Naive thymus-derived CD8-positive, alpha-beta T cell (primary cell): ENCODE measurements at regions not wholly inside any gene's neighbourhood (a gene's known extent, or its start where the extent isn't known, plus 50 kb on each side); places are given as distances from the start of the nearest gene placed in this dataset.
A peak's percentile ranks its signal among the peaks of the same experiment; 100 is the strongest.
"Not testable (repeated sequence)": the region's sequence is repeated elsewhere in the genome, so short reads cannot be mapped to it uniquely, and the experiment has no call there.

ENCODE experiments used
- ATAC-seq, 2 donors: fragments of 150-1000 bp; cut with Tn5 transposase in 1 of 2; sonication (Bioruptor Pico), chemical (Tn5 transposase) in 1 of 2; 1 replicate in 1 of 2; 2 replicates in 1 of 2; pipeline ENCODE4 v1.10.0; 2021; ENCODE audit warnings: mild to moderate bottlenecking in 2 of 2, moderate library complexity in 2 of 2
- POLR2A ChIA-PET: fragments of 350-600 bp; sonication (Branson Sonifier 250); formaldehyde crosslinking; loops from one replicate; lab custom pipeline; 2021; ENCODE audit warnings: antibody characterized with exemption; lab: Charles Lee
- DNase-seq, 10 donors: peaks; one replicate each; pipeline versions ENCODE4 v3.0.0 to v3.0.0-alpha.2; 2020 to 2022
- H3K27ac Mint-ChIP-seq, 10 donors: one replicate each; pipeline ENCODE4 v1.8.0; 2020 to 2022; ENCODE audit warnings: mild to moderate bottlenecking in 10 of 10, mixed read lengths in 10 of 10, moderate library complexity in 4 of 10, inconsistent platforms in 1 of 10
- H3K27me3 Mint-ChIP-seq, 5 donors: one replicate each; pipeline ENCODE4 v1.8.0; 2021 to 2022; ENCODE audit warnings: mixed read lengths in 5 of 5
- H3K36me3 Mint-ChIP-seq, 3 donors: one replicate each; pipeline ENCODE4 v1.8.0; 2020 to 2022; ENCODE audit warnings: mixed read lengths in 3 of 3, mild to moderate bottlenecking in 2 of 3, inconsistent platforms in 1 of 3
- H3K4me1 Mint-ChIP-seq, 4 donors: one replicate each; pipeline ENCODE4 v1.8.0; 2021 to 2022; ENCODE audit warnings: mixed read lengths in 4 of 4
- H3K4me3 Mint-ChIP-seq, 10 donors: one replicate each; pipeline ENCODE4 v1.8.0; 2020 to 2022; ENCODE audit warnings: mild to moderate bottlenecking in 10 of 10, mixed read lengths in 10 of 10, moderate library complexity in 6 of 10, inconsistent platforms in 1 of 10
- H3K9me3 Mint-ChIP-seq, 9 donors: one replicate each; pipeline ENCODE4 v1.8.0; 2020 to 2022; ENCODE audit warnings: mixed read lengths in 9 of 9, mild to moderate bottlenecking in 3 of 9, inconsistent platforms in 1 of 9, moderate library complexity in 1 of 9

- Mint-ChIP-seq H3K36me3 (no peaks in the 10 kb centered on the region), H3K4me3 (no peak overlapping the region), H3K27ac (no peak overlapping the region), H3K4me1 (no peaks in the 10 kb centered on the region), H3K9me3 (peaks cover 0 to 4% (median 0%) of the 10 kb centered on the region in 9 donors), H3K27me3 (peaks cover 0 to 8% (median 1%) of the 10 kb centered on the region in 5 donors)
- ATAC-seq (no peak), DNase-seq (no peak)
- POLR2A ChIA-PET: no interaction called here
Measured at GRCh38 chr1:166679369-166679768, 159.9 kb upstream of the POGK start.

DNA sequence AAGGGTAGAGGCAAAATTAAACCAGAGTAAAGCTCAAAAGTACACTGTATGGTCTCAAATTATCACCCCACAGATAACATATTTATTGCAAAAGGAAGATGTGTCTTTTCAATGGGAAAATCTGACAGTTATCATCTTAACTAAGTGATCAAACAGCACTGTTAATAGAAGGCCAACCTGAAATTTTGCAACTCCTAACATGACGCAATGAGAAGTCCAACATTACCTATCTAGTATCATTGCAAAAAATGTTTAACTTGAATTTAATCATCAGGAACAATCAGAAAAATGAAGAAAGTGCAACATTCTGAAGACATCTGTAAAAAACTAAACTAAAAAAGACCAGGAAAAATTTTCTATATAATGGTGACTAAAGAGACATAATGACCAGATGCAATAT lies 156.7 kb upstream of the POGK start:
- H3K4me3 Mint-ChIP-seq: no peak overlapping the region
- peaks cover 0 to 27% (median 14%) of the 10 kb centered on the region in 9 donors for H3K9me3 Mint-ChIP-seq
- no peak for DNase-seq
- H3K36me3 Mint-ChIP-seq: peaks cover 0 to 11% (median 7%) of the 10 kb centered on the region in 3 donors
- no peak for ATAC-seq
- H3K27ac Mint-ChIP-seq: no peak overlapping the region
- H3K4me1 Mint-ChIP-seq: no peaks in the 10 kb centered on the region
- peaks cover 6 to 30% (median 13%) of the 10 kb centered on the region in 5 donors for H3K27me3 Mint-ChIP-seq
- POLR2A ChIA-PET: no interaction called here

GRCh38 chr1:166684669-166685068 lies 154.6 kb upstream of the POGK start:
- ATAC-seq, H3K27ac Mint-ChIP-seq, POLR2A ChIA-PET, DNase-seq, H3K4me1 Mint-ChIP-seq, H3K4me3 Mint-ChIP-seq: not testable (repeated sequence)
- Mint-ChIP-seq H3K36me3 (peaks cover 0 to 16% (median 7%) of the 10 kb centered on the region in 3 donors), H3K9me3 (peaks cover 4 to 31% (median 15%) of the 10 kb centered on the region in 9 donors), H3K27me3 (peaks cover 9 to 32% (median 19%) of the 10 kb centered on the region in 5 donors)

DNA sequence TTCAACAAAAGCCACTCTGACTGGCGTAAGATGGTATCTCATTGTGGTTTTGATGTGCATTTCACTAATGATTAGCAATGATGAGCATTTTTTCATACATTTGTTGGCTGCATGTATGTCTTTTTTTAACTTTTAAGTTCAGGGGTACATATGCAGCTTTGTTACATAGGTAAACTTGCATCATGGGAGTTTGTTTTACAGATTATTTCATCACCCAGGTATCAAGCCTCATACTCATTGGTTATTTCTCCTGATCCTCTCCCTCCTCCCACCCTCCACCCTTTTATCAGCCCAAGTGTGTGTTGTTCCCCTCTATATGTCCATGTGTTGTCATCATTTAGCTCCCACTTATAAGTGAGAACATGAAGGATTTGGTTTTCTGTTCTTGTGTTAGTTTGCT lies 154.1 kb upstream of the POGK start:
- POLR2A ChIA-PET: no interaction called here
- peaks cover 4 to 27% (median 15%) of the 10 kb centered on the region in 9 donors for H3K9me3 Mint-ChIP-seq
- no peak for ATAC-seq

GRCh38 chr1:166685891-166686290 lies 153.4 kb upstream of the POGK start:
- H3K27ac Mint-ChIP-seq, H3K4me1 Mint-ChIP-seq, H3K4me3 Mint-ChIP-seq, ATAC-seq, POLR2A ChIA-PET, DNase-seq: not testable (repeated sequence)
- Mint-ChIP-seq H3K36me3 (peaks cover 0 to 16% (median 7%) of the 10 kb centered on the region in 3 donors), H3K9me3 (peaks cover 4 to 28% (median 15%) of the 10 kb centered on the region in 9 donors), H3K27me3 (peaks cover 12 to 32% (median 19%) of the 10 kb centered on the region in 5 donors)

More for the DNA sequence above, 154.1 kb upstream of the POGK start:
- Mint-ChIP-seq H3K4me1 (no peaks in the 10 kb centered on the region), H3K27ac (no peak overlapping the region), H3K27me3 (peaks cover 10 to 32% (median 19%) of the 10 kb centered on the region in 5 donors), H3K36me3 (peaks cover 0 to 16% (median 7%) of the 10 kb centered on the region in 3 donors), H3K4me3 (no peak overlapping the region)
- DNase-seq: no peak

DNA sequence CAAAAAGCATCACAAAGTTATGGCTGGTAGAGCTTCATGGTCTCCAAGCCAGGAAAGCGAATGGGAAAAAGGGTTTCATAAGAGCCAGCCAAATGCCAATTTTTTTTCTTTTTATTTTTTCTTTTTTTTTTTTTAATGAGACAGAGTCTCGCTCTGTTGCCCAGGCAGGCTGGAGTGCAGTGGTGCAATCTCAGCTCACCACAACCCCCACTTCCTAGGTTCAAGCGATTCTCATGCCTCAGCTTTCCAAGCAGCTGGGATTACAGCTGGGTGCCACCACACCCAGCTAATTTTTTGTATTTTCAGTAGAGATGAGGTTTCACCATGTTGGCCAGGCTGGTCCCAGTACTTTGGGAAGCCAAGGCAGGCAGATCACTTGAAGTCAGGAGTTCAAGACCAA lies 148.7 kb upstream of the POGK start:
- H3K4me1 Mint-ChIP-seq, ATAC-seq, H3K4me3 Mint-ChIP-seq, H3K27ac Mint-ChIP-seq, POLR2A ChIA-PET, DNase-seq: not testable (repeated sequence)
- H3K9me3 Mint-ChIP-seq: peaks cover 0 to 20% (median 12%) of the 10 kb centered on the region in 9 donors
- H3K27me3 Mint-ChIP-seq: peaks cover 30 to 68% (median 36%) of the 10 kb centered on the region in 5 donors
- H3K36me3 Mint-ChIP-seq: peaks cover 3 to 16% (median 7%) of the 10 kb centered on the region in 3 donors

DNA sequence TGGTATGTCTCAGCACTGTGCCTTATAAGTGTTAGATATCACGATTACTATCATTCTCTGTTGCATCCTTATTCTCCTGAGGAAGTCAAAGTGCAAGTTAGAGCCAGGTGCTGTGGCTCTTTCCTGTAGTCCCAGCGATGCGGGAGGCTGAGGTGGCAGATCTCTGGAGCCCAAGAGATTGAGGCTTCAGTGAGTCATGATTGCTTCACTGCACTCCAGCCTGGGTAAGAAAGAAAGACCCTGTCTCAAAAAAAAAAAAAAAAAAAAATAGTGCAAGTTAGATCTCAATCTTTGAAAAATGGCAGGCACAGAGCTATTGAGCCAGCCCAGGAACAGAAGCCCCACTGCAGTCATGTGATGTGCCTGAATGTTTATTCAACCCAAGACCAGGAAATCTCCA lies 147.8 kb upstream of the POGK start:
- no peaks in the 10 kb centered on the region for H3K4me1 Mint-ChIP-seq
- H3K4me3 Mint-ChIP-seq: no peak overlapping the region
- no peak overlapping the region for H3K27ac Mint-ChIP-seq
- H3K9me3 Mint-ChIP-seq: peaks cover 0 to 12% (median 5%) of the 10 kb centered on the region in 9 donors
- DNase-seq: no peak
- ATAC-seq: no peak
- POLR2A ChIA-PET: no interaction called here
- H3K27me3 Mint-ChIP-seq: peaks cover 30 to 66% (median 32%) of the 10 kb centered on the region in 5 donors
- H3K36me3 Mint-ChIP-seq: peaks cover 1 to 8% (median 3%) of the 10 kb centered on the region in 3 donors

DNA sequence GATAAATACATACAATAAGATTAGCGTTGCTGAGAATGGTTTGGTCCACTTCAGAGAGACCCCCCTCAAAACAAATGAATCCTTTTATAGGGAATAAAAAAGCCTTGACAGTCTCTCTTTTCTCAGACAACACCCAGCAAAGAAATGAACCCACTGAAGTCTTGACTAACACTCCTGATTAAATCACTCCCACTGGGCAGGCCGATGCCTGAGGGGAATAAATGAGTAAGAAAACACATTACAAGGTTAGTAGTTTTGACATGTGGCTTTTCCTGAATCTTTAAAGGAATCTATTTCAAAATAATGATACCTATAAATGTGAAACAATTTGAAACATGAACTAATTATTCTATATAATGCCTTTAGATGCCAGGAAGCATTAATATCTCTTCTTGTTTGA lies 146.9 kb upstream of the POGK start:
- Mint-ChIP-seq H3K27ac (no peak overlapping the region), H3K4me3 (no peak overlapping the region), H3K9me3 (peaks cover 0 to 11% (median 4%) of the 10 kb centered on the region in 9 donors), H3K36me3 (peaks cover 0 to 7% (median 3%) of the 10 kb centered on the region in 3 donors), H3K27me3 (peaks cover 29 to 58% (median 31%) of the 10 kb centered on the region in 5 donors), H3K4me1 (no peaks in the 10 kb centered on the region)
- POLR2A ChIA-PET: no interaction called here
- DNase-seq (no peak), ATAC-seq (no peak)

DNA sequence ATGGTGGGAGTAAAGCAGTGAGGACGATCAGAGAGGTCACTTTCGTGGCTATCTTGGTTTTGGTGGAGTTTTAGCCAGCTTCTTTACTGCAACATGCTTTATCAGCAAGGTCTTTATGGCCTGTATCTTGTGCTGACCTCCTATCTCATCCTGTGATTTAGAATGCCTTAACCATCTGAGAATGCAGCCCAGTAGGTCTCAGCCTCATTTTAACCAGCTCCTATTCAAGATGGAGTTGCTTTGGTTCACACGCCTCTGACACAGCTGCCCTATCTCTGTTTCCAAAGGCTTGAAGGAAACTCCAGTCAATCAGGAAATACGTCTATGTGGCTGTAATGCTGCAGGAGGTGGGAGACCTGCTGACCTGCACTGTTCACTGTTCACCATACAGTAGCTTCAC lies 146.1 kb upstream of the POGK start:
- DNase-seq (no peak), ATAC-seq (no peak)
- H3K9me3 Mint-ChIP-seq: peaks cover 0 to 6% (median 0%) of the 10 kb centered on the region in 9 donors
- H3K4me3 Mint-ChIP-seq: no peak overlapping the region
- H3K36me3 Mint-ChIP-seq: peaks cover 0 to 3% (median 0%) of the 10 kb centered on the region in 3 donors
- POLR2A ChIA-PET: no interaction called here
- H3K27me3 Mint-ChIP-seq: peaks cover 24 to 53% (median 27%) of the 10 kb centered on the region in 5 donors
- H3K4me1 Mint-ChIP-seq: no peaks in the 10 kb centered on the region
- peak overlapping the region in 1 of 10 donors; percentile 65 for H3K27ac Mint-ChIP-seq

- POLR2A ChIA-PET: no interaction called here
- Mint-ChIP-seq H3K36me3 (peaks cover 0 to 3% (median 0%) of the 10 kb centered on the region in 3 donors), H3K4me3 (no peak overlapping the region), H3K9me3 (peaks cover 0 to 4% (median 0%) of the 10 kb centered on the region in 9 donors), H3K27ac (no peak overlapping the region), H3K27me3 (peaks cover 24 to 55% (median 25%) of the 10 kb centered on the region in 5 donors), H3K4me1 (no peaks in the 10 kb centered on the region)
- DNase-seq (no peak), ATAC-seq (no peak)
Measured at GRCh38 chr1:166693673-166694297, 145.5 kb upstream of the POGK start.

DNA sequence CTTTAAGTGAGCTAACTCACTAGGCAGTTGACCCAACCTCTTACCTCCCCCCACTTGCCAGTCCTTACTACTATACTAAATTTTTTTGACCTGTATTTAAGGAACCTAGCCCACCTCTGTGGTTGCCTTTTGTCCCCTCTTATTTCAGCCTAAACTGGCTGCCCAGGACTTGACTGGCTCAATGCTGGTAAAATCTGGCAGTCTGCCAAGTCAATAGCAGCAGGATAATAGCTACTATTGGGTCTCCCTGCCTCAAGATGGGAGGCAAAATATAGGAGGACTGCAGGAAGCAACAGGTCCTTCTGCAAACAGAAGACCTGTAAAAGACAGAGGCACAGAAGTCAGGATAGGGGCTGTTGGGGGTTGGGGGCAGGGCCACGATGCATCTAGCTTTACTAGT lies 144.2 kb upstream of the POGK start:
- DNase-seq (no peak), ATAC-seq (no peak)
- H3K9me3 Mint-ChIP-seq: peaks cover 0 to 2% (median 0%) of the 10 kb centered on the region in 9 donors
- peaks cover 0 to 3% (median 0%) of the 10 kb centered on the region in 3 donors for H3K36me3 Mint-ChIP-seq
- no peak overlapping the region for H3K4me3 Mint-ChIP-seq
- POLR2A ChIA-PET: no interaction called here
- H3K4me1 Mint-ChIP-seq: no peaks in the 10 kb centered on the region
- no peak overlapping the region for H3K27ac Mint-ChIP-seq
- peaks cover 23 to 63% (median 29%) of the 10 kb centered on the region in 5 donors for H3K27me3 Mint-ChIP-seq

DNA sequence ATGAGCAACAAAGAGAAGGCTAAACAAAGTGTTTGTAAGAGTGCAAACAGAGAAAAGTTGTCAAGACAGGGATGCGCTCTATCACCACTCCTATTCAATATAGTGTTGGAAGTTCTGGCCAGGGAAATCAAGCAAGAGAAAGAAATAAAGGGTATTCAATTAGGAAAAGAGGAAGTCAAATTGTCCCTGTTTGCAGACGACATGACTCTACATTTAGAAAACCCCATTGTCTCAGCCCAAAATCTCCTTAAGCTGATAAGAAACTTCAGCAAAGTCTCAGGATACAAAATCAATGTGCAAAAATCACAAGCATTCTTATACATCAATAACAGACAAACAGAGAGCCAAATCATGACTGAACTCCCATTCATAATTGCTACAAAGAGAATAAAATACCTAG lies 143.4 kb upstream of the POGK start:
- H3K9me3 Mint-ChIP-seq, POLR2A ChIA-PET, H3K36me3 Mint-ChIP-seq, H3K4me3 Mint-ChIP-seq, H3K27ac Mint-ChIP-seq, ATAC-seq, H3K4me1 Mint-ChIP-seq, DNase-seq: not testable (repeated sequence)
- H3K27me3 Mint-ChIP-seq: peaks cover 24 to 69% (median 29%) of the 10 kb centered on the region in 5 donors

- peaks cover 17 to 51% (median 24%) of the 10 kb centered on the region in 5 donors for H3K27me3 Mint-ChIP-seq
Measured at GRCh38 chr1:166698771-166699170, 140.5 kb upstream of the POGK start.

More at GRCh38 chr1:166698771-166699170, 140.5 kb upstream of the POGK start:
- no peak overlapping the region for H3K27ac Mint-ChIP-seq
- no peaks in the 10 kb centered on the region for H3K4me1 Mint-ChIP-seq
- H3K4me3 Mint-ChIP-seq: no peak overlapping the region
- POLR2A ChIA-PET: no interaction called here
- no peaks in the 10 kb centered on the region for H3K36me3 Mint-ChIP-seq
- ATAC-seq (no peak), DNase-seq (no peak)
- H3K9me3 Mint-ChIP-seq: no peaks in the 10 kb centered on the region
